ENCODE measurements at regions not wholly inside any gene's neighbourhood (a gene's known extent, or its start where the extent isn't known, plus 50 kb on each side); places are given as distances from the start of the nearest gene placed in this dataset.

GRCh38 chr1:80656641-80657040 lies 1144.1 kb upstream of the ADGRL2 start:
- TF ChIP-seq, protein P1, sequence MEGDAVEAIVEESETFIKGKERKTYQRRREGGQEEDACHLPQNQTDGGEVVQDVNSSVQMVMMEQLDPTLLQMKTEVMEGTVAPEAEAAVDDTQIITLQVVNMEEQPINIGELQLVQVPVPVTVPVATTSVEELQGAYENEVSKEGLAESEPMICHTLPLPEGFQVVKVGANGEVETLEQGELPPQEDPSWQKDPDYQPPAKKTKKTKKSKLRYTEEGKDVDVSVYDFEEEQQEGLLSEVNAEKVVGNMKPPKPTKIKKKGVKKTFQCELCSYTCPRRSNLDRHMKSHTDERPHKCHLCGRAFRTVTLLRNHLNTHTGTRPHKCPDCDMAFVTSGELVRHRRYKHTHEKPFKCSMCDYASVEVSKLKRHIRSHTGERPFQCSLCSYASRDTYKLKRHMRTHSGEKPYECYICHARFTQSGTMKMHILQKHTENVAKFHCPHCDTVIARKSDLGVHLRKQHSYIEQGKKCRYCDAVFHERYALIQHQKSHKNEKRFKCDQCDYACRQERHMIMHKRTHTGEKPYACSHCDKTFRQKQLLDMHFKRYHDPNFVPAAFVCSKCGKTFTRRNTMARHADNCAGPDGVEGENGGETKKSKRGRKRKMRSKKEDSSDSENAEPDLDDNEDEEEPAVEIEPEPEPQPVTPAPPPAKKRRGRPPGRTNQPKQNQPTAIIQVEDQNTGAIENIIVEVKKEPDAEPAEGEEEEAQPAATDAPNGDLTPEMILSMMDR (IDR thresholded peaks at IDR 0.05) = no peak
- no peak for TF ChIP-seq POLR2A (IDR thresholded peaks at IDR 0.05)
